H1 (cell line): ENCODE measurements at regions not wholly inside any gene's neighbourhood (a gene's known extent, or its start where the extent isn't known, plus 50 kb on each side); places are given as distances from the start of the nearest gene placed in this dataset.

Source experiments
- CEBPB ChIP-seq: IDR thresholded peaks from 2 replicates; pipeline ENCODE4 v1.6.1; 2012; ENCODE audit warnings: low read depth, low read length
- CHD1 ChIP-seq: IDR thresholded peaks from 2 replicates; pipeline ENCODE4 v1.6.1; 2012; ENCODE audit warnings: low read depth, low read length, improper control_type of control experiment
- CHD2 ChIP-seq: IDR thresholded peaks from 2 replicates; pipeline ENCODE4 v1.6.1; 2012; ENCODE audit warnings: low read length, improper control_type of control experiment
- CHD7 ChIP-seq: fragments of 300-600 bp; sonication (generic); IDR thresholded peaks from 2 replicates; pipeline ENCODE4 v1.7.1; 2012; ENCODE audit warnings: low read length, moderate library complexity, mild to moderate bottlenecking, inconsistent platforms; ENCODE audit not compliant: insufficient replicate concordance
- EZH2 ChIP-seq: fragments of 200-600 bp; sonication (generic); IDR thresholded peaks from 2 replicates; pipeline ENCODE4 v1.7.1; 2012; ENCODE audit warnings: low read depth, mild to moderate bottlenecking, moderate library complexity, low read length, inconsistent platforms; ENCODE audit not compliant: severe bottlenecking
- NRF1 ChIP-seq: IDR thresholded peaks from 2 replicates; pipeline ENCODE4 v1.6.1; 2011; ENCODE audit warnings: mild to moderate bottlenecking, low read depth, low read length, improper control_type of control experiment
- POLR2A ChIP-seq, 2 experiments: IDR thresholded peaks; 1 replicate in 1 of 2; 2 replicates in 1 of 2; pipeline ENCODE4 v1.6.1; 2011; ENCODE audit warnings: low read depth in 2 of 2, low read length in 2 of 2, mild to moderate bottlenecking in 2 of 2; ENCODE audit errors: control extremely low read depth in 1 of 2
- TF ChIP-seq, protein P1 (sequence below): IDR thresholded peaks from 2 replicates; pipeline ENCODE4 v1.6.1; 2011; ENCODE audit warnings: low read length, improper control_type of control experiment
- TF ChIP-seq, protein P2 (sequence below), 3 experiments: IDR thresholded peaks; 1 replicate in 2 of 3; 2 replicates in 1 of 3; pipeline versions ENCODE4 v1.5.1 to v1.6.1; 2011; ENCODE audit warnings: low read length in 3 of 3, mild to moderate bottlenecking in 3 of 3, inconsistent platforms in 2 of 3, low read depth in 1 of 3, moderate library complexity in 1 of 3; ENCODE audit not compliant: insufficient read depth in 1 of 3; ENCODE audit errors: control extremely low read depth in 1 of 3

DNA sequence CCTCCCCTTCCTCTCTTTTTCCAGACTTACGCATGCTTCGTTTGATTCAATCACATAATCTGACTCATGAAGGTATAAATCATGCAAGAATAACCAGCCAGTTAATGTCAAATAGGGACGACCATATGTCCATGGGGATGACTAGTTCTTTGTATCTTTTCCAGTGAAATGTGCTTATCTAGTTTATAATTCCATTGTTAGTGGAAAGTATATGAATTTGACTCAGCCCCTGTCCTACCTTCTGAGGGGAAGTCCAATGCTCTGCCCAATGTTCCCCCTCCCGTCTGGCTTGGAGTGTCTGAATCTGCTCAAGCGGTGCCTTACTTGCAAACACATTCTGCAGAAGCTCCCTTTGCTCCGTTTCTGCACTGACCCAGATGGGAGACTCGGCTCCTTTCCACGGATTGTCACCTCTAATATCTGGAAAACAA lies 55.0 kb upstream of the EPHB3 start:
- TF ChIP-seq CHD2 = no peak
- no peak for TF ChIP-seq CEBPB
- no peak for TF ChIP-seq POLR2A (IDR thresholded peaks at IDR 0.05; ENCODE audit: control extremely low read depth in 1 of 2, low read depth in 2 of 2, low read length in 2 of 2)
- TF ChIP-seq NRF1 = no peak
- no peak for TF ChIP-seq EZH2
- TF ChIP-seq, protein P1, sequence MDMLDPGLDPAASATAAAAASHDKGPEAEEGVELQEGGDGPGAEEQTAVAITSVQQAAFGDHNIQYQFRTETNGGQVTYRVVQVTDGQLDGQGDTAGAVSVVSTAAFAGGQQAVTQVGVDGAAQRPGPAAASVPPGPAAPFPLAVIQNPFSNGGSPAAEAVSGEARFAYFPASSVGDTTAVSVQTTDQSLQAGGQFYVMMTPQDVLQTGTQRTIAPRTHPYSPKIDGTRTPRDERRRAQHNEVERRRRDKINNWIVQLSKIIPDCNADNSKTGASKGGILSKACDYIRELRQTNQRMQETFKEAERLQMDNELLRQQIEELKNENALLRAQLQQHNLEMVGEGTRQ = no peak
- no peak for TF ChIP-seq CHD1
- TF ChIP-seq, protein P2, sequence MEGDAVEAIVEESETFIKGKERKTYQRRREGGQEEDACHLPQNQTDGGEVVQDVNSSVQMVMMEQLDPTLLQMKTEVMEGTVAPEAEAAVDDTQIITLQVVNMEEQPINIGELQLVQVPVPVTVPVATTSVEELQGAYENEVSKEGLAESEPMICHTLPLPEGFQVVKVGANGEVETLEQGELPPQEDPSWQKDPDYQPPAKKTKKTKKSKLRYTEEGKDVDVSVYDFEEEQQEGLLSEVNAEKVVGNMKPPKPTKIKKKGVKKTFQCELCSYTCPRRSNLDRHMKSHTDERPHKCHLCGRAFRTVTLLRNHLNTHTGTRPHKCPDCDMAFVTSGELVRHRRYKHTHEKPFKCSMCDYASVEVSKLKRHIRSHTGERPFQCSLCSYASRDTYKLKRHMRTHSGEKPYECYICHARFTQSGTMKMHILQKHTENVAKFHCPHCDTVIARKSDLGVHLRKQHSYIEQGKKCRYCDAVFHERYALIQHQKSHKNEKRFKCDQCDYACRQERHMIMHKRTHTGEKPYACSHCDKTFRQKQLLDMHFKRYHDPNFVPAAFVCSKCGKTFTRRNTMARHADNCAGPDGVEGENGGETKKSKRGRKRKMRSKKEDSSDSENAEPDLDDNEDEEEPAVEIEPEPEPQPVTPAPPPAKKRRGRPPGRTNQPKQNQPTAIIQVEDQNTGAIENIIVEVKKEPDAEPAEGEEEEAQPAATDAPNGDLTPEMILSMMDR (IDR thresholded peaks at IDR 0.05; ENCODE audit: control extremely low read depth in 1 of 3, insufficient read depth in 1 of 3, low read depth in 1 of 3, low read length in 3 of 3) = no peak
- TF ChIP-seq CHD7 = no peak
